Activated CD8-positive, alpha-beta T cell treated with anti-CD3 and anti-CD28 coated beads for 36 hours (primary cell): ENCODE measurements at regions not wholly inside any gene's neighbourhood (a gene's known extent, or its start where the extent isn't known, plus 50 kb on each side); places are given as distances from the start of the nearest gene placed in this dataset.

Source experiments
- ATAC-seq: fragments of 200-7000 bp; cut with Tn5 transposase; one replicate; pipeline ENCODE4 v1.10.0; 2021; ENCODE audit warnings: mild to moderate bottlenecking, moderate library complexity
- CTCF ChIA-PET: fragments of 350-600 bp; sonication (Branson Sonifier 250); formaldehyde crosslinking; loops from one replicate; lab custom pipeline; 2021; ENCODE audit warnings: antibody characterized with exemption; lab: Charles Lee
- POLR2A ChIA-PET: fragments of 350-600 bp; sonication (Branson Sonifier 250); formaldehyde crosslinking; loops from one replicate; lab custom pipeline; 2021; ENCODE audit warnings: antibody characterized with exemption; lab: Charles Lee
- DNase-seq: peaks from one replicate; pipeline ENCODE4 v3.0.0-alpha.2; 2020
- H3K27ac Mint-ChIP-seq: one replicate; pipeline ENCODE4 v1.8.0; 2021; ENCODE audit warnings: mild to moderate bottlenecking, mixed read lengths
- H3K27me3 Mint-ChIP-seq: one replicate; pipeline ENCODE4 v1.8.0; 2021; ENCODE audit warnings: mixed read lengths
- H3K36me3 Mint-ChIP-seq: one replicate; pipeline ENCODE4 v1.8.0; 2021; ENCODE audit warnings: low read depth, mixed read lengths
- H3K4me1 Mint-ChIP-seq: one replicate; pipeline ENCODE4 v1.8.0; 2021; ENCODE audit warnings: low read depth, mixed read lengths
- H3K4me3 Mint-ChIP-seq: one replicate; pipeline ENCODE4 v1.8.0; 2021; ENCODE audit warnings: mild to moderate bottlenecking, moderate library complexity, mixed read lengths
- H3K9me3 Mint-ChIP-seq: one replicate; pipeline ENCODE4 v1.8.0; 2021; ENCODE audit warnings: mixed read lengths
- CTCF ChIP-seq: fragments of 200-600 bp; IDR thresholded peaks from one replicate; pipeline ENCODE4 v1.8.0; 2022; ENCODE audit warnings: antibody characterized with exemption, mild to moderate bottlenecking
- intact Hi-C: fragments of 100-400 bp; cut with micrococcal nuclease; formaldehyde crosslinking; loops from one replicate; pipeline ENCODE4 v1.10.0; 2022

GRCh38 chr15:29337156-29337959 lies 67.7 kb upstream of the NSMCE3 start:
- Mint-ChIP-seq H3K27me3 (no peaks in the 10 kb centered on the region), H3K27ac (no peak overlapping the region), H3K9me3 (no peaks in the 10 kb centered on the region), H3K4me1 (no peaks in the 10 kb centered on the region), H3K36me3 (no peaks in the 10 kb centered on the region), H3K4me3 (no peak overlapping the region)
- ATAC-seq (no peak), DNase-seq (no peak)
- TF ChIP-seq CTCF, result no peak
- POLR2A ChIA-PET, result no interaction called here
- intact Hi-C loops, result no loop called here
- CTCF ChIA-PET, result no interaction called here

- Mint-ChIP-seq H3K4me3 (no peak overlapping the region), H3K27ac (no peak overlapping the region), H3K36me3 (no peaks in the 10 kb centered on the region), H3K9me3 (no peaks in the 10 kb centered on the region), H3K4me1 (no peaks in the 10 kb centered on the region), H3K27me3 (no peaks in the 10 kb centered on the region)
- no peak for ATAC-seq
- no peak for DNase-seq
- TF ChIP-seq CTCF, result no peak
- intact Hi-C loops, result no loop called here
- POLR2A ChIA-PET, result no interaction called here
- CTCF ChIA-PET, result no interaction called here
These were observed 64.9 kb upstream of the NSMCE3 start for GRCh38 chr15:29334544-29334943.

- intact Hi-C loops, result no loop called here
- Mint-ChIP-seq H3K9me3 (no peaks in the 10 kb centered on the region), H3K4me1 (no peaks in the 10 kb centered on the region), H3K27ac (no peak overlapping the region), H3K4me3 (no peak overlapping the region), H3K36me3 (no peaks in the 10 kb centered on the region), H3K27me3 (no peaks in the 10 kb centered on the region)
- TF ChIP-seq CTCF, result no peak
- POLR2A ChIA-PET, result no interaction called here
- no peak for ATAC-seq
- DNase-seq, result no peak
- CTCF ChIA-PET, result no interaction called here
These were observed 63.6 kb upstream of the NSMCE3 start for GRCh38 chr15:29333261-29333660.

GRCh38 chr15:29331669-29332068 lies 62.0 kb upstream of the NSMCE3 start:
- intact Hi-C loops, result no loop called here
- DNase-seq, result no peak
- no peaks in the 10 kb centered on the region for H3K36me3 Mint-ChIP-seq
- CTCF ChIA-PET, result no interaction called here
- no peaks in the 10 kb centered on the region for H3K27me3 Mint-ChIP-seq
- no peak for TF ChIP-seq CTCF
- H3K9me3 Mint-ChIP-seq, result peaks cover 2% of the 10 kb centered on the region
- no peak for ATAC-seq
- no peak overlapping the region for H3K4me3 Mint-ChIP-seq
- POLR2A ChIA-PET, result no interaction called here
- H3K27ac Mint-ChIP-seq, result no peak overlapping the region
- H3K4me1 Mint-ChIP-seq, result no peaks in the 10 kb centered on the region

GRCh38 chr15:29331071-29331470 lies 61.4 kb upstream of the NSMCE3 start:
- CTCF ChIA-PET, result no interaction called here
- intact Hi-C loops, result no loop called here
- no peak overlapping the region for H3K27ac Mint-ChIP-seq
- no peak for DNase-seq
- POLR2A ChIA-PET, result no interaction called here
- no peak for TF ChIP-seq CTCF
- no peaks in the 10 kb centered on the region for H3K4me1 Mint-ChIP-seq
- H3K27me3 Mint-ChIP-seq, result no peaks in the 10 kb centered on the region
- H3K4me3 Mint-ChIP-seq, result no peak overlapping the region
- no peaks in the 10 kb centered on the region for H3K36me3 Mint-ChIP-seq
- ATAC-seq, result no peak
- peaks cover 3% of the 10 kb centered on the region for H3K9me3 Mint-ChIP-seq
